Testis (tissue), 2 donors: ENCODE measurements at regions not wholly inside any gene's neighbourhood (a gene's known extent, or its start where the extent isn't known, plus 50 kb on each side); places are given as distances from the start of the nearest gene placed in this dataset.

Experiments
- CTCF ChIP-seq, 3 experiments: fragments of 450-650 bp in 2 of 3; fragments of 200-600 bp in 1 of 3; sonication (generic) in 1 of 3; IDR thresholded peaks; one replicate each; pipeline ENCODE4 v1.5.1; 2016 to 2019; ENCODE audit warnings: antibody characterized with exemption in 3 of 3, mild to moderate bottlenecking in 2 of 3, moderate library complexity in 1 of 3
- POLR2A ChIP-seq: fragments of 450-650 bp; IDR thresholded peaks from one replicate; pipeline ENCODE4 v1.6.1; 2017; ENCODE audit warnings: antibody characterized with exemption, mild to moderate bottlenecking, moderate library complexity

GRCh38 chr12:68446384-68446783 lies 114.2 kb upstream of the MDM1 start:
- TF ChIP-seq POLR2A: no peak
- TF ChIP-seq CTCF (IDR thresholded peaks at IDR 0.05): no peak
